ENCODE measurements at regions not wholly inside any gene's neighbourhood (a gene's known extent, or its start where the extent isn't known, plus 50 kb on each side); places are given as distances from the start of the nearest gene placed in this dataset.

- TF ChIP-seq MYC (IDR thresholded peaks at IDR 0.05; ENCODE audit: low read depth, low read length) (no peak), POLR2AphosphoS5 (IDR thresholded peaks at IDR 0.05; ENCODE audit: insufficient read depth, low read depth, low read length) (no peak), FOS (IDR thresholded peaks at IDR 0.05; ENCODE audit: borderline replicate concordance, insufficient read depth, low read length) (no peak), GATA2 (IDR thresholded peaks at IDR 0.05; ENCODE audit: insufficient read depth, insufficient read length, low read depth, low read length) (no peak), EZH2 (IDR thresholded peaks at IDR 0.05; ENCODE audit: borderline replicate concordance, low read depth, low read length, severe bottlenecking) (no peak), MAX (IDR thresholded peaks at IDR 0.05; ENCODE audit: insufficient read depth, insufficient read length) (no peak), JUN (IDR thresholded peaks at IDR 0.05; ENCODE audit: borderline replicate concordance, insufficient read depth, insufficient read length, low read depth) (no peak), POLR2A (IDR thresholded peaks at IDR 0.05; ENCODE audit: low read depth, low read length) (no peak), CTCF (IDR thresholded peaks at IDR 0.05; ENCODE audit: extremely low read depth in 1 of 2, insufficient read depth in 1 of 2, low read depth in 1 of 2, low read length in 2 of 2) (no peak)
- Histone ChIP-seq H4K20me1 (replicated peaks; ENCODE audit: control insufficient read depth, extremely low read depth, insufficient read depth, low read length) (no peaks in the 10 kb centered on the region), H3K9ac (replicated peaks; ENCODE audit: extremely low read depth, insufficient read depth, low read length) (no peak overlapping the region), H2AFZ (ENCODE audit: low read depth, low read length) (no peak overlapping the region), H3K4me2 (ENCODE audit: insufficient read depth, low read length) (no peak overlapping the region), H3K9me3 (replicated peaks; ENCODE audit: control insufficient read depth, insufficient read depth, low read length) (no peaks in the 10 kb centered on the region), H3K79me2 (ENCODE audit: control insufficient read depth, insufficient read depth, low read length) (no peaks in the 10 kb centered on the region), H3K27ac (ENCODE audit: insufficient read depth, low read depth, low read length) (no peak overlapping the region), H3K4me1 (ENCODE audit: control insufficient read depth, extremely low read depth, insufficient read depth, low read length) (no peaks in the 10 kb centered on the region), H3K27me3 (ENCODE audit: control insufficient read depth in 2 of 2, insufficient read depth in 2 of 2, low read length in 2 of 2) (peaks cover 0 to 2% of the 10 kb centered on the region in 2 experiments), H3K4me3 (replicated peaks in 1 of 3; ENCODE audit: insufficient read depth in 1 of 3, low read depth in 1 of 3, low read length in 3 of 3) (no peak overlapping the region), H3K36me3 (ENCODE audit: control insufficient read depth in 2 of 2, extremely low read depth in 1 of 2, insufficient read depth in 2 of 2, low read length in 2 of 2) (no peaks in the 10 kb centered on the region), H3K9me1 (replicated peaks; ENCODE audit: control insufficient read depth, extremely low read depth, insufficient read depth, low read length) (no peaks in the 10 kb centered on the region)
- no peak for DNase-seq (ENCODE audit: low read depth, low spot score)
- ChIA-PET POLR2A (no interaction called here), CTCF (interaction anchor here (0.7 to 1.3 kb wide), 3 partner anchors 41 to 265 kb away, joined by 3 to 6 read pairs (median 3); no protein-coding TSS in a partner anchor)
- BruUV-seq (replicated peaks): no TSS peak
- intact Hi-C loops (cut with micrococcal nuclease) (no loop called here), dilution Hi-C loops (cut with MboI; ENCODE audit: extremely low pct_ligation_motif_present, low sequenced_read_pairs) (no loop called here)
- FAIRE-seq: no peak
Observed at GRCh38 chr13:23963947-23964346, 66.6 kb upstream of the C1QTNF9B start.

Measured in endothelial cell of umbilical vein (primary cell).